ENCODE measurements at regions not wholly inside any gene's neighbourhood (a gene's known extent, or its start where the extent isn't known, plus 50 kb on each side); places are given as distances from the start of the nearest gene placed in this dataset.

- peaks cover 18% of the 10 kb centered on the region; the same call in 1 of the 2 replicates for H3K9me3 ChIP-seq (ENCODE audit: low read length)
- TF ChIP-seq CTCF (conservative IDR thresholded peaks at IDR 0.05; ENCODE audit: low read length) (no peak), EZH2phosphoT487 (IDR thresholded peaks at IDR 0.05; ENCODE audit: borderline replicate concordance, low read depth, low read length) (no peak)
- no peaks in the 10 kb centered on the region for H4K20me1 ChIP-seq (ENCODE audit: insufficient read depth, low read length)
- no peak overlapping the region for H3K4me2 ChIP-seq (ENCODE audit: low read length)
- DNase-seq (ENCODE audit: low spot score), result no peak
- H2AFZ ChIP-seq (ENCODE audit: low read length), result no peak overlapping the region
- no peaks in the 10 kb centered on the region for H3K4me1 ChIP-seq (ENCODE audit: insufficient read depth, low read length, poor library complexity, severe bottlenecking)
- ChIA-PET CTCF (ENCODE audit: unreplicated experiment) (no interaction called here), POLR2A (interaction anchor here (1.2 to 2.5 kb wide), 2 partner anchors 12 to 13 kb away, joined by 4 to 9 read pairs; no protein-coding TSS in a partner anchor)
- BruUV-seq (replicated peaks), result no TSS peak
- H3K27ac ChIP-seq (ENCODE audit: low read depth, low read length, poor library complexity, severe bottlenecking), result no peak overlapping the region
- H3K9me2 ChIP-seq (ENCODE audit: insufficient read depth, low read length), result no peaks in the 10 kb centered on the region
- no peaks in the 10 kb centered on the region for H3K79me2 ChIP-seq (ENCODE audit: insufficient read depth, low read depth, low read length)
- no peaks in the 10 kb centered on the region; the same call in 1 of the 2 replicates for H3K36me3 ChIP-seq (ENCODE audit: insufficient read depth, low read length)
- no peak overlapping the region for H3K4me3 ChIP-seq (ENCODE audit: low read depth, low read length, poor library complexity, severe bottlenecking)
- intact Hi-C loops (cut with micrococcal nuclease; ENCODE audit: unreplicated experiment), result no loop called here
Observed at GRCh38 chr10:6364283-6364682, 161.6 kb downstream of the PFKFB3 start.

GRCh38 chr10:6364893-6365292 lies 162.2 kb downstream of the PFKFB3 start:
- no peaks in the 10 kb centered on the region; the same call in 1 of the 2 replicates for H3K36me3 ChIP-seq (ENCODE audit: insufficient read depth, low read length)
- H3K4me3 ChIP-seq (ENCODE audit: low read depth, low read length, poor library complexity, severe bottlenecking), result no peak overlapping the region
- H3K79me2 ChIP-seq (ENCODE audit: insufficient read depth, low read depth, low read length), result no peaks in the 10 kb centered on the region
- no peak overlapping the region for H3K27ac ChIP-seq (ENCODE audit: low read depth, low read length, poor library complexity, severe bottlenecking)
- ChIA-PET CTCF (ENCODE audit: unreplicated experiment) (no interaction called here), POLR2A (interaction anchor here (0.8 to 2.5 kb wide), 4 partner anchors 10 to 15 kb away, joined by 3 to 9 read pairs (median 4); no protein-coding TSS in a partner anchor)
- intact Hi-C loops (cut with micrococcal nuclease; ENCODE audit: unreplicated experiment), result no loop called here
- no peaks in the 10 kb centered on the region for H4K20me1 ChIP-seq (ENCODE audit: insufficient read depth, low read length)
- no TSS peak for BruUV-seq (replicated peaks)
- no peaks in the 10 kb centered on the region for H3K4me1 ChIP-seq (ENCODE audit: insufficient read depth, low read length, poor library complexity, severe bottlenecking)
- no peak for TF ChIP-seq EZH2phosphoT487 (IDR thresholded peaks at IDR 0.05; ENCODE audit: borderline replicate concordance, low read depth, low read length)
- TF ChIP-seq CTCF (conservative IDR thresholded peaks at IDR 0.05; ENCODE audit: low read length), result no peak
- no peak overlapping the region for H3K4me2 ChIP-seq (ENCODE audit: low read length)
- peaks cover 12% of the 10 kb centered on the region; the same call in 1 of the 2 replicates for H3K9me3 ChIP-seq (ENCODE audit: low read length)
- DNase-seq (ENCODE audit: low spot score), result no peak
- no peaks in the 10 kb centered on the region for H3K9me2 ChIP-seq (ENCODE audit: insufficient read depth, low read length)
- H2AFZ ChIP-seq (ENCODE audit: low read length), result no peak overlapping the region

GRCh38 chr10:6365384-6365783 lies 162.7 kb downstream of the PFKFB3 start:
- intact Hi-C loops (cut with micrococcal nuclease; ENCODE audit: unreplicated experiment), result no loop called here
- POLR2A ChIA-PET, result interaction anchor here (0.8 to 2.5 kb wide), 6 partner anchors 10 to 25 kb away, joined by 3 to 9 read pairs (median 4); no protein-coding TSS in a partner anchor
- H4K20me1 ChIP-seq (ENCODE audit: insufficient read depth, low read length), result no peaks in the 10 kb centered on the region
- no peak overlapping the region for H2AFZ ChIP-seq (ENCODE audit: low read length)
- no peaks in the 10 kb centered on the region for H3K79me2 ChIP-seq (ENCODE audit: insufficient read depth, low read depth, low read length)
- BruUV-seq (replicated peaks), result no TSS peak
- peaks cover 9% of the 10 kb centered on the region; the same call in 1 of the 2 replicates for H3K9me3 ChIP-seq (ENCODE audit: low read length)
- H3K9me2 ChIP-seq (ENCODE audit: insufficient read depth, low read length), result no peaks in the 10 kb centered on the region
- H3K4me2 ChIP-seq (ENCODE audit: low read length), result no peak overlapping the region
- CTCF ChIA-PET (ENCODE audit: unreplicated experiment), result no interaction called here
- no peak overlapping the region for H3K4me3 ChIP-seq (ENCODE audit: low read depth, low read length, poor library complexity, severe bottlenecking)
- DNase-seq (ENCODE audit: low spot score), result no peak
- H3K36me3 ChIP-seq (ENCODE audit: insufficient read depth, low read length), result no peaks in the 10 kb centered on the region; the same call in 1 of the 2 replicates
- H3K27ac ChIP-seq (ENCODE audit: low read depth, low read length, poor library complexity, severe bottlenecking), result no peak overlapping the region
- H3K4me1 ChIP-seq (ENCODE audit: insufficient read depth, low read length, poor library complexity, severe bottlenecking), result no peaks in the 10 kb centered on the region
- TF ChIP-seq EZH2phosphoT487 (IDR thresholded peaks at IDR 0.05; ENCODE audit: borderline replicate concordance, low read depth, low read length) (no peak), CTCF (conservative IDR thresholded peaks at IDR 0.05; ENCODE audit: low read length) (no peak)
